Rectal smooth muscle tissue (tissue), 1 donor: ENCODE measurements at regions not wholly inside any gene's neighbourhood (a gene's known extent, or its start where the extent isn't known, plus 50 kb on each side); places are given as distances from the start of the nearest gene placed in this dataset.

Experiments used
- H3K27ac ChIP-seq: one replicate; pipeline ENCODE4 v1.7.0; 2013; ENCODE audit warnings: low read depth, low read length, inconsistent platforms
- H3K27me3 ChIP-seq: one replicate; pipeline ENCODE4 v1.7.0; 2013; ENCODE audit warnings: low read length; ENCODE audit not compliant: control insufficient read depth, insufficient read depth
- H3K36me3 ChIP-seq: one replicate; pipeline ENCODE4 v1.7.0; 2013; ENCODE audit warnings: low read length; ENCODE audit not compliant: control insufficient read depth, insufficient read depth
- H3K4me1 ChIP-seq: one replicate; pipeline ENCODE4 v1.7.0; 2013; ENCODE audit warnings: low read length; ENCODE audit not compliant: control insufficient read depth, insufficient read depth
- H3K4me3 ChIP-seq: one replicate; pipeline ENCODE4 v1.7.0; 2013; ENCODE audit warnings: low read length
- H3K9ac ChIP-seq: one replicate; pipeline ENCODE4 v1.7.0; 2013; ENCODE audit warnings: low read length

DNA sequence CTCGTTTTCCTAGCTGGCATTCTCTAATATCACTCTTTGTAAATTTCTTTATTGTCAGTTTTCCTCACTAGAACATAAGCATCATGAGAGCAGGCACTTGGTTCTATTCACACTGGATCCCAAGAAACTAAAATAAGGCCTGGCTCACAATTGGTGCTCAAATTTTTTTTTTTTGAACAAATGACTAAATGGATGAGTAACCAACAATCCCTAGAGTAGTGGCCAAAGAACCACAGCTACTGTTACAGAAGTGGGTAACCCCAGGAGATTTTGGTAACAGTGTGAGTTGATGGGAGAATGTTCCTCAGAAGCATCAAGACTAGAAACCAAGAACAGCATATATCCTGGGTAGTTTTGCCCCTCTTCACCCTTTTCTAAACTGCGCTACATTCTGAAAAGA is 572.6 kb downstream of the INSC start:
- Histone ChIP-seq H3K27me3 (no peaks in the 10 kb centered on the region), H3K4me1 (no peaks in the 10 kb centered on the region), H3K9ac (no peak overlapping the region), H3K36me3 (no peaks in the 10 kb centered on the region), H3K27ac (no peak overlapping the region), H3K4me3 (no peak overlapping the region)

DNA sequence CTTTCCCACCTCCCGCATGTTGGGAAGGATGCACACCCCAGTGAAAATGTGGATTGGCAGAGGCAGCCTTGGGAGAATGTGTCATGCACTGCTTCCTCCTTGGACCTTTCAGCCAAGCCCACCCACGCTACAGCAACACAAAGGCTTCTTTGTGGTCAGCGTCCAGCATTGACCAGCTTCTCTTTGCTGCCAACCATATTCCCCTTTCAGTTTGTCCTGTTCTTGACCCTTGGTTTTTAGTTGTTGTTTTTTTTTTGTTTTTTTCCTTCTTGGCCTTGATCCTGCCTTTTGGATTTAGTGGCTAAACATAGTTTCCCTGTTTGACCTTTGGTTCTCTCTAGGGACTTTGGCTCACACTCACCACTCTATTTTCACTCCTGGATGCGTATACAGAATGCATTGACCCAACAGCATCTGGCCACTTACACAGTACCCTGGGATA is 573.6 kb downstream of the INSC start:
- no peaks in the 10 kb centered on the region for H3K27me3 ChIP-seq
- no peak overlapping the region for H3K27ac ChIP-seq
- H3K36me3 ChIP-seq: no peaks in the 10 kb centered on the region
- H3K4me3 ChIP-seq: no peak overlapping the region
- H3K9ac ChIP-seq: no peak overlapping the region
- H3K4me1 ChIP-seq: no peaks in the 10 kb centered on the region

DNA sequence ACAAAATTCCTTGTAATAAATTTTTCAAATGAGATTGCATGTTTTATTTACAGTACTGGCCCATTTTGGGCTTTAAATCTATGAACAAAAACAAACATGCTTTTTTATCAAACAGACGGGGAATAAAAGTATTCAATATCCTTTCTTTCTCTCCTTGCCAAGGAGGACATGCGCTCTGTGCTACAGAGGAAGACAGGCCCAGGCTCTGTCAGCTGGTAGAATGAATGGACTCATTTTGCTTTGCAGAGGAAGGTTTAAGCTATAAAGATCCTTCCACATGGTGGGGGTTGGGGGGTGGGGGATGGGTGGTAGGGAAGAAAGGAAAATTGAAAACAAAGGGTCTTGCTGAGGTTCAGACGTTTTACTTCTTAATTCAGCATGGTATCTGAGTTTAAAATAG is 575.6 kb downstream of the INSC start:
- Histone ChIP-seq H3K36me3 (no peaks in the 10 kb centered on the region), H3K4me1 (no peaks in the 10 kb centered on the region), H3K27ac (no peak overlapping the region), H3K9ac (no peak overlapping the region), H3K4me3 (no peak overlapping the region), H3K27me3 (no peaks in the 10 kb centered on the region)

DNA sequence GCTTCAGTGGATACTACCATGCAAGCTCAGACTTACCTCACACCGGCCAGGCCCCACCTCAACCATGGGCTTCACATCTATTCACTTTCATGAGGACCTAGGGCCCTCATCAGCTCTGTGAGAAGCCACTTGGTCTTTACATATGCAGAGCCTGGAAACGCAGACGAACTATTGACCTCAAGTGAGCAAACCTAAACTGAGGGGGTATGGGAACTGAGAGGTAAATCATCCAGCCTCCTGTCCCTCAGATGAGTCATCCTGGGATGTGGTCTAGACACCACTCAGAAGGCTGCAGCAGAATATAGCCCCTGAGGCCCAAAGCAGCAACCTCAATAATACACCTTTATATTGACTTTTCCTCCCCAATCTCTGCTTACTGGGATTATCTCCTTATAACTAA is 578.0 kb downstream of the INSC start:
- Histone ChIP-seq H3K36me3 (no peaks in the 10 kb centered on the region), H3K4me1 (no peaks in the 10 kb centered on the region), H3K27me3 (no peaks in the 10 kb centered on the region), H3K27ac (no peak overlapping the region), H3K9ac (no peak overlapping the region), H3K4me3 (no peak overlapping the region)

DNA sequence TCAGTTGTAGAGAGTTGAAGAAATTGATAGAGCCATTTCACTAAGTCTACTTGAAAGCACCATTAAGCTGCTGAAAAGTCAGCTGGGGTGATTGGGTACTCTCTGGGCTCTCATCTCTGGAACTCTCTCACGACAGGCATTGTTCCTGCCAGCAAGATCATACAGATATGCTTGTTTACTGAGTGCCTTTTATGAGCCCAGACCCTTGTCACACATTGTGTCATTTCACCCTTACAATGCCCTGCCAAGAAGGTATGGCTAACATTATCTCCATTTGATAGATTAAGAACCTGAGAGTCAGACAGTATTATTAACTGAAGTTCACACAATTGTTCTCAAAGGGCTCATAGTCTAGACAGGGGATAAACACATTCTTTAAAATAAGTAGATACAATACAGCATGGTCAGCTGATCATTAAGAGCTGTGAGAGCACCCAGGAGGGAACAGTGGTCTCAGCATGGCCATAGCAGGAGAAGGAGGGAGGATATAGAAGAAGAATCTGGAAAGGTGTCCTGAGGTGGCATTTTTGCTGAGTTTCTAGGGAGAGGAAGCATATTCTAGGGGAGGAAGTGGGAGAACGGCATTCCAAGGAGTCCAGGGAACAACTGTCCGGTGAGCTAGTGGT is 580.5 kb downstream of the INSC start:
- H3K9ac ChIP-seq: no peak overlapping the region
- no peak overlapping the region for H3K27ac ChIP-seq
- no peak overlapping the region for H3K4me3 ChIP-seq
- no peaks in the 10 kb centered on the region for H3K27me3 ChIP-seq
- H3K36me3 ChIP-seq: no peaks in the 10 kb centered on the region
- H3K4me1 ChIP-seq: no peaks in the 10 kb centered on the region

DNA sequence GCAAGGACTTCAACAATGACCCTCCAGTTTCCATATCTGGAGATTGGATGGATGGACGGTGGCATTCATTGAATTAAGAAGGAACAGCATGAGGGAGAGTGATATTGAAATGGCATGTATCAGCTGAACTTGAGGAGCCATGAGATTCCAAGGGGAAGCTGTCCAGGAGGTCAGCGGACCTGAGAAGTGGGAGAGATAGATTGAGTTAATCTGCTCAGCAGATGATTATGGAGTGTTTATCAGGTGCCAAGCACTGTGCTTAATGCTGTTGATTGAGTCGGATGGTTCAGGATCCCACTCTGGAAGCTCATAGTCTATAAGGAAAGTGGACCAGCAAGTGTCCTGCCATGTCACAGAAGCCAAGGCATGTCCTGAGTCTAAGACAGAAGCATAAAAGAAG is 581.3 kb downstream of the INSC start:
- H3K9ac ChIP-seq: no peak overlapping the region
- H3K36me3 ChIP-seq: no peaks in the 10 kb centered on the region
- no peak overlapping the region for H3K27ac ChIP-seq
- no peaks in the 10 kb centered on the region for H3K4me1 ChIP-seq
- no peaks in the 10 kb centered on the region for H3K27me3 ChIP-seq
- H3K4me3 ChIP-seq: no peak overlapping the region

DNA sequence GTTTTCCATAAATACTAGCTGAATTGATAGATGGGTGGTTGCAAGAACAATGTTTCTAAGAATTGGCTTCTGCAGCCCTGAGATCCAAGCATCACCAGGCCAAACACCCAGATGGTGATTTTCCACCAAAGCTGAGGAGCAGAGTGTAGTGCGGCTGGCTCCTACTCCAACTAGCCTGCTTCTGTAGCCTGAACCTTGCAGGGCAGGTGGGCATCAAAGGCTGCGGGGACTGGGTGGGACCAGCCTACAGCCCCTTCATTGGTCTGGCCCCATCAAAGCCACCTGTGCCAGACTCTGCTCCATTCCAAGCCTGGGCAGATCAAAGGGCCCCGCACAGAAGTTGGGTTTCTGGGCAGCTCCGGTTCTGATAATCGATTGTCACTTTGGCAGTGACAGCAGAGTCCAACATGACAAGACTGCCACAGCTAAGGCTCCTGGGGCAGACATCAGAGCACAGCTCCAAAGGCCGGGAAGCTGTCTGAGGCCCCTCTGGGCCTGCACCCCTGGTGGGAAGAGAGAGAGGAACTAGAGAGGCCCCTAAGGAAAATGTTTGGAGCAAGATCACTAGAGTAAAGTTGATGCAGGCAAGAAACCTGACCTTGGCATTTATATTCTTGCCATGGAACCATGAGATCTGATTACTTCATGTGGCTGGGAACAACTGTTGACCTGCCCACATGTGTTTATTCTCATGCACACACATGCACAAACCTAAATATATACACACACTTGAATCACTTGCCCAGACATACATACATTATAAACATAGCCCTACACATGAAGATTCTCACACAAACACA is 582.9 kb downstream of the INSC start:
- H3K4me3 ChIP-seq: no peak overlapping the region
- no peaks in the 10 kb centered on the region for H3K4me1 ChIP-seq
- H3K36me3 ChIP-seq: no peaks in the 10 kb centered on the region
- no peak overlapping the region for H3K27ac ChIP-seq
- no peak overlapping the region for H3K9ac ChIP-seq
- H3K27me3 ChIP-seq: no peaks in the 10 kb centered on the region

DNA sequence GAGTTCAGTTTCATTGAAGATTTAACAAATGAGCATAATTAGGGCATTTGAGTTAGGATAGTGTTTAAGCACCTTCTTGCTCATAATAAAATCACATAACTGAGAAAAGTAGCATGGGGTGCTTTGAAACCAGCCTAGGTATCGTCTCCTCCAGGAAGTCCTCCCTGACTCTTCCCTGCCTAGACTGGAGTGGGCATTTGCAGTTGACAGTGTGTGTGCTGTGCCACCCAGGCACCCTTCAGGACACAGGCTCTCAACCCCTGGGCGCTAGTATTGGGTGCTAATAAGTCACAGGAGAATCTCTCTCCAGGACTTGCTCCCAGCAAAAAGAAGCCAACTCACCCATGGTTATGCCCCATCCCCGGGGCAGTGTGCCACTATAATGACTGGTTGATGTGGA is 584.1 kb downstream of the INSC start:
- no peak overlapping the region for H3K27ac ChIP-seq
- no peak overlapping the region for H3K4me3 ChIP-seq
- H3K36me3 ChIP-seq: no peaks in the 10 kb centered on the region
- H3K4me1 ChIP-seq: no peaks in the 10 kb centered on the region
- no peak overlapping the region for H3K9ac ChIP-seq
- no peaks in the 10 kb centered on the region for H3K27me3 ChIP-seq

DNA sequence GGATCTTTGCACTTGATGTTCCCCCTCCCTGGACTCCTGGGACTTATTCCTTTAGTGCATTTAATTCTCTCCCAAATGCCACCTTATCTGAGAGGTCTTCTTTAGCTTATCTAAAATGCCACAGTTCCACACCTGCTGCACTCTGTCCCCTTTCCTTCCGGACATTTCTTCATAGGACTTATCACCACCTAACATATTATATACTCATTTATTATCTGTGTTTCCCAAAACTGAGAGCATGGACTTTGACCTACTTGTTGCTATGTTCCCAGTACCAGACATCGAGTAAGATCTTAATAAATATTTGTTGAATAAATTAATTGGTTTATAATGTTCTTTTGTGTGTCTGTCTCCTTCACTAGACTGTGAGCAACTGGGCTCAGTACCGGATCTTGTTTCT is 585.3 kb downstream of the INSC start:
- no peak overlapping the region for H3K4me3 ChIP-seq
- no peak overlapping the region for H3K9ac ChIP-seq
- H3K4me1 ChIP-seq: no peaks in the 10 kb centered on the region
- no peaks in the 10 kb centered on the region for H3K27me3 ChIP-seq
- H3K36me3 ChIP-seq: no peaks in the 10 kb centered on the region
- H3K27ac ChIP-seq: no peak overlapping the region

DNA sequence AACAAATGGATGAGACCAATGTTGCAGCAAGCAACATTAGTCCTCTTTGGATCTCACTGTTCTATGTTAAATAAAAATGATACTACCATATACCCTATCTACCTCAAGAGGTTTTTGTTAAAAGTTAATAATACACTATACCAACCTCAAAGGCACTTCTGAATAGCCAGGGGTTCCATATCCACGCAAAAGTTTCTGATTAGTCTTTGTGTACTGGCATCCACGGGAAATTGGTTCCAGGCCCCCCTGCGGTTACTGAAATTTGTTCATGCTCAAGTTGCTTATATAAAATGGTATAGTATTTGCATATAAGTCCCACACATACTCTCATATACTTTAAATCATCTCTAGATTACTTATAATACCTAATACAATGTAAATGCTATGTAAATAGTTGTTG is 585.7 kb downstream of the INSC start:
- no peak overlapping the region for H3K9ac ChIP-seq

DNA sequence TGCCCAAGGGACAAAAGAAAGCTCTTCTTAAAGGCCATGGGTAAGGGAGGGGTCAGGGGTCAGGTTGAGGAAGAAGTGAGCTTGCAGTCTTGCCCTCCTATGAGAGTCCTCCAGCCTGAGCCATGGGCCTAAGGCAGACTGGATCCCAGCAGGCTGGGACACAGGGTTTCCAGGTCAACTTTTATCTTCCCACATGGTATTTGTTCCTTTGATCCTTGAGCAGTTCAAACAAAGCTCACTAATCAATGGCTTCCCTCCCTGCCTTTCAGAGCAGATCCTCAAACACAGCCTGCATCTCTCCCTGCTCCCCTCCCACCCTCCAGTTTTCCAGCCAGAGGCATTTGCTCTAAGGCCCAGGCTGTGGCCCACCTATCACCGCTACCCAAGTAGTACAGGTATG is 589.3 kb downstream of the INSC start:
- Histone ChIP-seq H3K36me3 (no peaks in the 10 kb centered on the region), H3K4me1 (no peaks in the 10 kb centered on the region), H3K4me3 (no peak overlapping the region), H3K27ac (no peak overlapping the region), H3K27me3 (no peaks in the 10 kb centered on the region), H3K9ac (no peak overlapping the region)

More for the DNA sequence above, 585.7 kb downstream of the INSC start:
- H3K27ac ChIP-seq: no peak overlapping the region
- no peak overlapping the region for H3K4me3 ChIP-seq
- H3K36me3 ChIP-seq: no peaks in the 10 kb centered on the region
- H3K4me1 ChIP-seq: no peaks in the 10 kb centered on the region
- H3K27me3 ChIP-seq: no peaks in the 10 kb centered on the region

DNA sequence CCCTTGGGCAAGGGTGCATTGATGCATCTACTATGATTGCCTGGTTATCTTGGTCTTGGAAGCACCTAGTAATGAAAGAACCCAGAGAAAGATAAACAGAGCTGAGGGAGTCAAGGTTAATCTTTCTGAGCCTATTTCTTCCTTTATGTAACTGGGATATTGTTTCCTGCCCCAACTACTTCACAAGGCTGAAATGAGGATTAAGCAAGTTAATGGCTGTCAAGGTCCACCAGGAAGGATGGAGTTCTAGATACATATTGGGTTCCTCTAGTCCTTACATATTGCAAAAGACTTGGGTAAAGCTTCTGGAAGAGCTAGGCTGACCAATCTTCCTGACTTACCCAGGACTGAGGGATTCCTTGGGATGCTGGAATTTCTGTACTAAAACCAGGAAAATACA is 589.8 kb downstream of the INSC start:
- Histone ChIP-seq H3K27ac (no peak overlapping the region), H3K9ac (no peak overlapping the region), H3K4me3 (no peak overlapping the region), H3K4me1 (no peaks in the 10 kb centered on the region), H3K27me3 (no peaks in the 10 kb centered on the region), H3K36me3 (no peaks in the 10 kb centered on the region)

DNA sequence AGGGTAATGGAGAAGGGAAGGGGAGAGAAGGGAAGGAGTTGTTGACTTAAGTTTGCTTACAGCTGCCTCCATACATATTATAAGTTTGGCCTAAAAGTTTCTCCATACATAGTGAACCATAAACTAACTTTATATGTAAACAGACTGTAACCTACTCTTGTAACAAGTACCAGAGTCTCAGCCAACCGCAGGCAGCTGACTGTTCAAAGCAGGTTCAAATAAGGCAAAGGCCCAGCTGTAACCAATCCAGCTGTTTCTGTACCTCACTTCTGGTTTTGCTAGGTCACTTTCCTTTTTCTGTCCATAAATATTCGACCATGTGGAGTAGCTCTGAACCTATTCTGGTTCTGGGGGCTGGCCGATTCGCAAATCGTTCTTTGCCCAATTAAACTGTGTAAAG is 591.2 kb downstream of the INSC start:
- no peak overlapping the region for H3K27ac ChIP-seq
- H3K36me3 ChIP-seq: no peaks in the 10 kb centered on the region
- no peak overlapping the region for H3K9ac ChIP-seq
- H3K27me3 ChIP-seq: no peaks in the 10 kb centered on the region
- H3K4me1 ChIP-seq: no peaks in the 10 kb centered on the region
- no peak overlapping the region for H3K4me3 ChIP-seq
